ENCODE measurements at regions not wholly inside any gene's neighbourhood (a gene's known extent, or its start where the extent isn't known, plus 50 kb on each side); places are given as distances from the start of the nearest gene placed in this dataset.

DNA sequence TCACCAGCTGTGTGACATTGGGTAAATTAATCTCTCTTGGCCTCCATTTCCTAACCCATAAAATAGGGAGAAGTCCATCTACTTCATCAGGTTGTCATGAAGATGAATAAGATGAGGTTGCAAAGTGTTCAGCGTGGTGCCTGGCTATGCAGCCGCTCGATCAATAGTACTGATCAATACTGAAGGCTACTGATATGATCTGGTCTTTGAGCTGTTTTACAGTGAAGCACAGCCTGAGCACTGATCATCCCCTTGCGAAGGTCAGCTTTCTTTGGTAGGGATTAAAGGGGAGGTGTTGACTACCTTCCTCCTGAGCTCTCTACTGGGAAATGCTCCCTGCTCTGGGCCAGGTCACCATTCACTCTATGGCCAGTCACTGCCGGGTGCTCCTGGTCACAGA lies 108.4 kb upstream of the NOCT start:
- TF ChIP-seq ZBTB7A (IDR thresholded peaks at IDR 0.05; ENCODE audit: low read depth) (no peak), NFIC (IDR thresholded peaks at IDR 0.05) (no peak), EP300 (IDR thresholded peaks at IDR 0.05; ENCODE audit: borderline replicate concordance) (no peak), FOXM1 (IDR thresholded peaks at IDR 0.05; ENCODE audit: borderline replicate concordance, low read depth) (no peak), CREB1 (IDR thresholded peaks at IDR 0.05; ENCODE audit: low read depth) (no peak), YY1 (IDR thresholded peaks at IDR 0.05; ENCODE audit: low read depth) (no peak), CEBPB (IDR thresholded peaks at IDR 0.05) (no peak), TEAD4 (IDR thresholded peaks at IDR 0.05) (no peak), RAD21 (IDR thresholded peaks at IDR 0.05; ENCODE audit: low read depth) (no peak)
- TF ChIP-seq, protein P1, sequence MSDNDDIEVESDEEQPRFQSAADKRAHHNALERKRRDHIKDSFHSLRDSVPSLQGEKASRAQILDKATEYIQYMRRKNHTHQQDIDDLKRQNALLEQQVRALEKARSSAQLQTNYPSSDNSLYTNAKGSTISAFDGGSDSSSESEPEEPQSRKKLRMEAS (IDR thresholded peaks at IDR 0.05): no peak
- TF ChIP-seq, protein P2, sequence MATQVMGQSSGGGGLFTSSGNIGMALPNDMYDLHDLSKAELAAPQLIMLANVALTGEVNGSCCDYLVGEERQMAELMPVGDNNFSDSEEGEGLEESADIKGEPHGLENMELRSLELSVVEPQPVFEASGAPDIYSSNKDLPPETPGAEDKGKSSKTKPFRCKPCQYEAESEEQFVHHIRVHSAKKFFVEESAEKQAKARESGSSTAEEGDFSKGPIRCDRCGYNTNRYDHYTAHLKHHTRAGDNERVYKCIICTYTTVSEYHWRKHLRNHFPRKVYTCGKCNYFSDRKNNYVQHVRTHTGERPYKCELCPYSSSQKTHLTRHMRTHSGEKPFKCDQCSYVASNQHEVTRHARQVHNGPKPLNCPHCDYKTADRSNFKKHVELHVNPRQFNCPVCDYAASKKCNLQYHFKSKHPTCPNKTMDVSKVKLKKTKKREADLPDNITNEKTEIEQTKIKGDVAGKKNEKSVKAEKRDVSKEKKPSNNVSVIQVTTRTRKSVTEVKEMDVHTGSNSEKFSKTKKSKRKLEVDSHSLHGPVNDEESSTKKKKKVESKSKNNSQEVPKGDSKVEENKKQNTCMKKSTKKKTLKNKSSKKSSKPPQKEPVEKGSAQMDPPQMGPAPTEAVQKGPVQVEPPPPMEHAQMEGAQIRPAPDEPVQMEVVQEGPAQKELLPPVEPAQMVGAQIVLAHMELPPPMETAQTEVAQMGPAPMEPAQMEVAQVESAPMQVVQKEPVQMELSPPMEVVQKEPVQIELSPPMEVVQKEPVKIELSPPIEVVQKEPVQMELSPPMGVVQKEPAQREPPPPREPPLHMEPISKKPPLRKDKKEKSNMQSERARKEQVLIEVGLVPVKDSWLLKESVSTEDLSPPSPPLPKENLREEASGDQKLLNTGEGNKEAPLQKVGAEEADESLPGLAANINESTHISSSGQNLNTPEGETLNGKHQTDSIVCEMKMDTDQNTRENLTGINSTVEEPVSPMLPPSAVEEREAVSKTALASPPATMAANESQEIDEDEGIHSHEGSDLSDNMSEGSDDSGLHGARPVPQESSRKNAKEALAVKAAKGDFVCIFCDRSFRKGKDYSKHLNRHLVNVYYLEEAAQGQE (IDR thresholded peaks at IDR 0.05; ENCODE audit: low read depth): no peak

Measured in Ishikawa (cell line).